ENCODE measurements at regions not wholly inside any gene's neighbourhood (a gene's known extent, or its start where the extent isn't known, plus 50 kb on each side); places are given as distances from the start of the nearest gene placed in this dataset.

- H3K4me3 ChIP-seq = no peak overlapping the region
- Mint-ChIP-seq H3K4me1 (peaks cover 62% of the 10 kb centered on the region), H3K36me3 (peaks cover 9% of the 10 kb centered on the region), H3K27ac (peak overlapping the region; percentile 96), H3K27me3 (ENCODE audit: insufficient read depth, low read depth) (peaks cover 2% of the 10 kb centered on the region), H3K4me3 (no peak overlapping the region), H3K9me3 (peaks cover 12% of the 10 kb centered on the region)
- H3K4me1 ChIP-seq = no peaks in the 10 kb centered on the region
- H3K36me3 ChIP-seq = no peaks in the 10 kb centered on the region
- no peak overlapping the region for H3K4me2 ChIP-seq
- no peak overlapping the region for H3K9ac ChIP-seq
- no peak overlapping the region for H2AFZ ChIP-seq (replicated peaks)
- H3K27ac ChIP-seq = no peak overlapping the region
- H3F3A ChIP-seq (ENCODE audit: low read depth) = no peaks in the 10 kb centered on the region
- H3K79me2 ChIP-seq (ENCODE audit: low read depth) = no peaks in the 10 kb centered on the region
- TF ChIP-seq, protein P1, sequence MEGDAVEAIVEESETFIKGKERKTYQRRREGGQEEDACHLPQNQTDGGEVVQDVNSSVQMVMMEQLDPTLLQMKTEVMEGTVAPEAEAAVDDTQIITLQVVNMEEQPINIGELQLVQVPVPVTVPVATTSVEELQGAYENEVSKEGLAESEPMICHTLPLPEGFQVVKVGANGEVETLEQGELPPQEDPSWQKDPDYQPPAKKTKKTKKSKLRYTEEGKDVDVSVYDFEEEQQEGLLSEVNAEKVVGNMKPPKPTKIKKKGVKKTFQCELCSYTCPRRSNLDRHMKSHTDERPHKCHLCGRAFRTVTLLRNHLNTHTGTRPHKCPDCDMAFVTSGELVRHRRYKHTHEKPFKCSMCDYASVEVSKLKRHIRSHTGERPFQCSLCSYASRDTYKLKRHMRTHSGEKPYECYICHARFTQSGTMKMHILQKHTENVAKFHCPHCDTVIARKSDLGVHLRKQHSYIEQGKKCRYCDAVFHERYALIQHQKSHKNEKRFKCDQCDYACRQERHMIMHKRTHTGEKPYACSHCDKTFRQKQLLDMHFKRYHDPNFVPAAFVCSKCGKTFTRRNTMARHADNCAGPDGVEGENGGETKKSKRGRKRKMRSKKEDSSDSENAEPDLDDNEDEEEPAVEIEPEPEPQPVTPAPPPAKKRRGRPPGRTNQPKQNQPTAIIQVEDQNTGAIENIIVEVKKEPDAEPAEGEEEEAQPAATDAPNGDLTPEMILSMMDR (IDR thresholded peaks at IDR 0.05) = no peak
- TF ChIP-seq EZH2phosphoT487 (IDR thresholded peaks at IDR 0.05) (no peak), EZH2 (IDR thresholded peaks at IDR 0.05) (no peak)
- H3K9me3 ChIP-seq (ENCODE audit: low read depth) = no peaks in the 10 kb centered on the region
- DNase-seq (ENCODE audit: low spot score) = no peak
- no peaks in the 10 kb centered on the region for H3K27me3 ChIP-seq
- H4K20me1 ChIP-seq (ENCODE audit: low read depth) = no peaks in the 10 kb centered on the region
These were observed 127.6 kb upstream of the MID1 start for GRCh38 chrX:10747975-10748374.

- no peak for TF ChIP-seq EZH2phosphoT487 (IDR thresholded peaks at IDR 0.05)
- no peak for TF ChIP-seq EZH2 (IDR thresholded peaks at IDR 0.05)
- TF ChIP-seq, protein P1 (IDR thresholded peaks at IDR 0.05) = no peak
- peaks cover 60% of the 10 kb centered on the region for H3K4me1 Mint-ChIP-seq
- H3K9ac ChIP-seq = no peak overlapping the region
These were observed 128.7 kb upstream of the MID1 start for GRCh38 chrX:10749113-10749512.

GRCh38 chrX:10750581-10750980 lies 130.2 kb upstream of the MID1 start:
- Mint-ChIP-seq H3K4me1 (peaks cover 60% of the 10 kb centered on the region), H3K9me3 (peaks cover 12% of the 10 kb centered on the region), H3K27me3 (ENCODE audit: insufficient read depth, low read depth) (peaks cover 3% of the 10 kb centered on the region), H3K36me3 (peaks cover 9% of the 10 kb centered on the region), H3K27ac (no peak overlapping the region), H3K4me3 (no peak overlapping the region)
- Histone ChIP-seq H3K79me2 (ENCODE audit: low read depth) (no peaks in the 10 kb centered on the region), H4K20me1 (ENCODE audit: low read depth) (no peaks in the 10 kb centered on the region), H3K27me3 (no peaks in the 10 kb centered on the region), H3K4me3 (no peak overlapping the region), H3K9me3 (ENCODE audit: low read depth) (no peaks in the 10 kb centered on the region), H3K4me2 (no peak overlapping the region), H3F3A (ENCODE audit: low read depth) (no peaks in the 10 kb centered on the region), H3K9ac (no peak overlapping the region), H3K27ac (no peak overlapping the region), H3K4me1 (peaks cover 15% of the 10 kb centered on the region), H2AFZ (replicated peaks) (no peak overlapping the region), H3K36me3 (no peaks in the 10 kb centered on the region)
- TF ChIP-seq EZH2phosphoT487 (IDR thresholded peaks at IDR 0.05) (no peak), EZH2 (IDR thresholded peaks at IDR 0.05) (no peak)
- TF ChIP-seq, protein P1 (IDR thresholded peaks at IDR 0.05) = no peak
- DNase-seq (ENCODE audit: low spot score) = no peak

More at GRCh38 chrX:10749113-10749512, 128.7 kb upstream of the MID1 start:
- H3K9me3 Mint-ChIP-seq = peaks cover 12% of the 10 kb centered on the region
- peaks cover 2% of the 10 kb centered on the region for H3K27me3 Mint-ChIP-seq (ENCODE audit: insufficient read depth, low read depth)
- Histone ChIP-seq H3K27ac (no peak overlapping the region), H3K9me3 (ENCODE audit: low read depth) (no peaks in the 10 kb centered on the region), H3K36me3 (no peaks in the 10 kb centered on the region), H3F3A (ENCODE audit: low read depth) (no peaks in the 10 kb centered on the region), H3K4me3 (no peak overlapping the region), H3K4me2 (no peak overlapping the region), H3K27me3 (no peaks in the 10 kb centered on the region), H3K79me2 (ENCODE audit: low read depth) (no peaks in the 10 kb centered on the region), H3K4me1 (peaks cover 3% of the 10 kb centered on the region), H2AFZ (replicated peaks) (no peak overlapping the region), H4K20me1 (ENCODE audit: low read depth) (no peaks in the 10 kb centered on the region)
- no peak overlapping the region for H3K27ac Mint-ChIP-seq
- H3K4me3 Mint-ChIP-seq = no peak overlapping the region
- H3K36me3 Mint-ChIP-seq = peaks cover 9% of the 10 kb centered on the region
- no peak for DNase-seq (ENCODE audit: low spot score)

Data from neural progenitor cell (in vitro differentiated cells).